ENCODE measurements at regions not wholly inside any gene's neighbourhood (a gene's known extent, or its start where the extent isn't known, plus 50 kb on each side); places are given as distances from the start of the nearest gene placed in this dataset.

DNA sequence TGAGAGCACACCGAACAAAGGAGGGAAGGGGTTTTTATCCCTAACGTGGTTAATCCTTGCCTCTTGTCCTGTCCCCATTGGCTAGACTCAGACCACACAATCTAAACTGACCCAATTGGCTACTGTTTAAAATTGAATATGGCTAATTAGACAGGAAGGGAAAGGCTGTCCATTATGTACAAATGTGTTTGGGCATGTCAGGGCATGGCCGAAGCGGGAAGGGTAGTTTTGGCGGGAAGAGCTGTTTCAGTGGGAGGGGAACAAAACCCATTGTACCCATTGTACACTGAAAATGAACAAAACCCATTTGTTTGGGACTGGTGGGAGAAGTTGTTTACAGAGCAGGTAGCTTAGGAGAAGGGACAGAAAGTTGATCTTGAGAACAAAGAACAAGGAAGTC, 330.9 kb upstream of the POU1F1 start:
- WGBS, result 76% methylated on average over 5 of the region's 5 CpGs
- Histone ChIP-seq H3K36me3 (ENCODE audit: control insufficient read depth in 4 of 4, insufficient read depth in 3 of 4, low read depth in 1 of 4, low read length in 3 of 4) (no peaks in the 10 kb centered on the region), H3K9me3 (ENCODE audit: control insufficient read depth in 4 of 4, low read length in 3 of 4) (peaks cover 0 to 7% (median 3%) of the 10 kb centered on the region in 4 donors), H3K27ac (ENCODE audit: low read depth in 1 of 2, low read length in 2 of 2) (no peak overlapping the region), H3K27me3 (ENCODE audit: control insufficient read depth in 4 of 4, insufficient read depth in 4 of 4, low read length in 3 of 4) (no peaks in the 10 kb centered on the region), H3K4me1 (ENCODE audit: control insufficient read depth in 4 of 4, insufficient read depth in 4 of 4, low read length in 3 of 4) (no peaks in the 10 kb centered on the region), H3K9ac (ENCODE audit: low read depth in 1 of 2, low read length in 2 of 2) (no peak overlapping the region), H3K4me3 (ENCODE audit: low read depth in 1 of 3, low read length in 3 of 3) (no peak overlapping the region)
- TF ChIP-seq SP1 (IDR thresholded peaks at IDR 0.05) (no peak), RXRA (IDR thresholded peaks at IDR 0.05) (no peak)
- no peak for DNase-seq (ENCODE audit: low spot score)

DNA sequence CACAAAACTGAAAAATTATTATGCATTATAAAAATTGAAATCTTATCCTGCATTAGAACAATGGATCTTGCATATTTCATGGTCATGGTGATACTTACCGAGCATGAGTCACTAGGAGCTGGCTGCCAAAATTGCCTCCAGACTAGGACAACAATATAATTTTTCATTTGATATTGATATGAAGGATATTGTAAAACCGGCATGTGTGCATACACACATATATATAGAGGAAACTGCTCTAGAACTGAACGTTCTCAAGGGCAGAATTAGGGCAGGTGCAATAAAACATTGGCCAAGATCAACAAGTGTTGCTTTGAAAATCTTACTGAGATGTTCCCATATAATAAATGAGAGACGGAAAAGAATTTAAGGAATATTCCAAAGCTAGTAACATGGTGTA, 319.4 kb upstream of the POU1F1 start:
- 61% methylated on average over 4 of the region's 4 CpGs for WGBS
- no peak overlapping the region for H3K4me3 ChIP-seq (ENCODE audit: low read depth in 1 of 3, low read length in 3 of 3)
- H3K36me3 ChIP-seq (ENCODE audit: control insufficient read depth in 4 of 4, insufficient read depth in 3 of 4, low read depth in 1 of 4, low read length in 3 of 4), result no peaks in the 10 kb centered on the region
- no peak overlapping the region for H3K27ac ChIP-seq (ENCODE audit: low read depth in 1 of 2, low read length in 2 of 2)
- H3K9ac ChIP-seq (ENCODE audit: low read depth in 1 of 2, low read length in 2 of 2), result no peak overlapping the region
- no peaks in the 10 kb centered on the region for H3K4me1 ChIP-seq (ENCODE audit: control insufficient read depth in 4 of 4, insufficient read depth in 4 of 4, low read length in 3 of 4)
- H3K9me3 ChIP-seq (ENCODE audit: control insufficient read depth in 4 of 4, low read length in 3 of 4), result peaks cover 0 to 4% (median 0%) of the 10 kb centered on the region in 4 donors
- DNase-seq (ENCODE audit: low spot score), result no peak
- H3K27me3 ChIP-seq (ENCODE audit: control insufficient read depth in 4 of 4, insufficient read depth in 4 of 4, low read length in 3 of 4), result no peaks in the 10 kb centered on the region
- TF ChIP-seq, protein P1, sequence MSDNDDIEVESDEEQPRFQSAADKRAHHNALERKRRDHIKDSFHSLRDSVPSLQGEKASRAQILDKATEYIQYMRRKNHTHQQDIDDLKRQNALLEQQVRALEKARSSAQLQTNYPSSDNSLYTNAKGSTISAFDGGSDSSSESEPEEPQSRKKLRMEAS (IDR thresholded peaks at IDR 0.05), result no peak
- TF ChIP-seq EGR1 (IDR thresholded peaks at IDR 0.05; ENCODE audit: low read depth in 2 of 2), result no peak
- no peak for TF ChIP-seq FOXA2 (IDR thresholded peaks at IDR 0.05)
- TF ChIP-seq, protein P2, sequence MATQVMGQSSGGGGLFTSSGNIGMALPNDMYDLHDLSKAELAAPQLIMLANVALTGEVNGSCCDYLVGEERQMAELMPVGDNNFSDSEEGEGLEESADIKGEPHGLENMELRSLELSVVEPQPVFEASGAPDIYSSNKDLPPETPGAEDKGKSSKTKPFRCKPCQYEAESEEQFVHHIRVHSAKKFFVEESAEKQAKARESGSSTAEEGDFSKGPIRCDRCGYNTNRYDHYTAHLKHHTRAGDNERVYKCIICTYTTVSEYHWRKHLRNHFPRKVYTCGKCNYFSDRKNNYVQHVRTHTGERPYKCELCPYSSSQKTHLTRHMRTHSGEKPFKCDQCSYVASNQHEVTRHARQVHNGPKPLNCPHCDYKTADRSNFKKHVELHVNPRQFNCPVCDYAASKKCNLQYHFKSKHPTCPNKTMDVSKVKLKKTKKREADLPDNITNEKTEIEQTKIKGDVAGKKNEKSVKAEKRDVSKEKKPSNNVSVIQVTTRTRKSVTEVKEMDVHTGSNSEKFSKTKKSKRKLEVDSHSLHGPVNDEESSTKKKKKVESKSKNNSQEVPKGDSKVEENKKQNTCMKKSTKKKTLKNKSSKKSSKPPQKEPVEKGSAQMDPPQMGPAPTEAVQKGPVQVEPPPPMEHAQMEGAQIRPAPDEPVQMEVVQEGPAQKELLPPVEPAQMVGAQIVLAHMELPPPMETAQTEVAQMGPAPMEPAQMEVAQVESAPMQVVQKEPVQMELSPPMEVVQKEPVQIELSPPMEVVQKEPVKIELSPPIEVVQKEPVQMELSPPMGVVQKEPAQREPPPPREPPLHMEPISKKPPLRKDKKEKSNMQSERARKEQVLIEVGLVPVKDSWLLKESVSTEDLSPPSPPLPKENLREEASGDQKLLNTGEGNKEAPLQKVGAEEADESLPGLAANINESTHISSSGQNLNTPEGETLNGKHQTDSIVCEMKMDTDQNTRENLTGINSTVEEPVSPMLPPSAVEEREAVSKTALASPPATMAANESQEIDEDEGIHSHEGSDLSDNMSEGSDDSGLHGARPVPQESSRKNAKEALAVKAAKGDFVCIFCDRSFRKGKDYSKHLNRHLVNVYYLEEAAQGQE (IDR thresholded peaks at IDR 0.05), result no peak

DNA sequence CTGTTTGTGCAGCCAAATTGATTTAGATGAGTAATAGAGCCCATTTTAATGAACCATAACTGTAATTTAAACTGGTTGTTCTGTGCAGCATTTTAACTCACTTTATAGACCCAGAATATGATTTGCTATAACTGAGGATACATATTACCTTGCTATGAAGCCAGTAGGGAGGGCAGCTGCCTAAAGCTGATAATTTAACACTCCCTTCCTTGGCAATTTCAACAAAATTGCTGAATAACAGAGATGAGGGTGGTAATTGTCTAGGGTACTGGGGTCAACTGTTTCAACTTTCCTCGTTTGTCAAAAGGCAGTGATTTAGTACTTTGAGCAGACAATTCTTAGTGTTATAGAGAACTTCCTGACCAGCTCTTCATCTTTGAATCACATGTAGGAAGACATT, 304.9 kb upstream of the POU1F1 start:
- Histone ChIP-seq H3K36me3 (ENCODE audit: control insufficient read depth in 4 of 4, insufficient read depth in 3 of 4, low read depth in 1 of 4, low read length in 3 of 4) (no peaks in the 10 kb centered on the region), H3K9me3 (ENCODE audit: control insufficient read depth in 4 of 4, low read length in 3 of 4) (no peaks in the 10 kb centered on the region), H3K27ac (ENCODE audit: low read depth in 1 of 2, low read length in 2 of 2) (no peak overlapping the region), H3K9ac (ENCODE audit: low read depth in 1 of 2, low read length in 2 of 2) (no peak overlapping the region), H3K27me3 (ENCODE audit: control insufficient read depth in 4 of 4, insufficient read depth in 4 of 4, low read length in 3 of 4) (no peaks in the 10 kb centered on the region), H3K4me1 (ENCODE audit: control insufficient read depth in 4 of 4, insufficient read depth in 4 of 4, low read length in 3 of 4) (no peaks in the 10 kb centered on the region), H3K4me3 (ENCODE audit: low read depth in 1 of 3, low read length in 3 of 3) (no peak overlapping the region)
- TF ChIP-seq SP1 (IDR thresholded peaks at IDR 0.05), result no peak
- TF ChIP-seq, protein P2 (IDR thresholded peaks at IDR 0.05), result no peak
- TF ChIP-seq, protein P3, sequence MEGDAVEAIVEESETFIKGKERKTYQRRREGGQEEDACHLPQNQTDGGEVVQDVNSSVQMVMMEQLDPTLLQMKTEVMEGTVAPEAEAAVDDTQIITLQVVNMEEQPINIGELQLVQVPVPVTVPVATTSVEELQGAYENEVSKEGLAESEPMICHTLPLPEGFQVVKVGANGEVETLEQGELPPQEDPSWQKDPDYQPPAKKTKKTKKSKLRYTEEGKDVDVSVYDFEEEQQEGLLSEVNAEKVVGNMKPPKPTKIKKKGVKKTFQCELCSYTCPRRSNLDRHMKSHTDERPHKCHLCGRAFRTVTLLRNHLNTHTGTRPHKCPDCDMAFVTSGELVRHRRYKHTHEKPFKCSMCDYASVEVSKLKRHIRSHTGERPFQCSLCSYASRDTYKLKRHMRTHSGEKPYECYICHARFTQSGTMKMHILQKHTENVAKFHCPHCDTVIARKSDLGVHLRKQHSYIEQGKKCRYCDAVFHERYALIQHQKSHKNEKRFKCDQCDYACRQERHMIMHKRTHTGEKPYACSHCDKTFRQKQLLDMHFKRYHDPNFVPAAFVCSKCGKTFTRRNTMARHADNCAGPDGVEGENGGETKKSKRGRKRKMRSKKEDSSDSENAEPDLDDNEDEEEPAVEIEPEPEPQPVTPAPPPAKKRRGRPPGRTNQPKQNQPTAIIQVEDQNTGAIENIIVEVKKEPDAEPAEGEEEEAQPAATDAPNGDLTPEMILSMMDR (IDR thresholded peaks at IDR 0.05; ENCODE audit: low read depth, low read length, missing input control), result no peak
- no peak for TF ChIP-seq EGR1 (IDR thresholded peaks at IDR 0.05; ENCODE audit: low read depth in 2 of 2)
- TF ChIP-seq JUND (IDR thresholded peaks at IDR 0.05), result no peak
- TF ChIP-seq YY1 (IDR thresholded peaks at IDR 0.05), result no peak
- no peak for TF ChIP-seq HNF4A (conservative IDR thresholded peaks at IDR 0.05)
- no peak for TF ChIP-seq NR2F2 (IDR thresholded peaks at IDR 0.05)
- TF ChIP-seq, protein P4, sequence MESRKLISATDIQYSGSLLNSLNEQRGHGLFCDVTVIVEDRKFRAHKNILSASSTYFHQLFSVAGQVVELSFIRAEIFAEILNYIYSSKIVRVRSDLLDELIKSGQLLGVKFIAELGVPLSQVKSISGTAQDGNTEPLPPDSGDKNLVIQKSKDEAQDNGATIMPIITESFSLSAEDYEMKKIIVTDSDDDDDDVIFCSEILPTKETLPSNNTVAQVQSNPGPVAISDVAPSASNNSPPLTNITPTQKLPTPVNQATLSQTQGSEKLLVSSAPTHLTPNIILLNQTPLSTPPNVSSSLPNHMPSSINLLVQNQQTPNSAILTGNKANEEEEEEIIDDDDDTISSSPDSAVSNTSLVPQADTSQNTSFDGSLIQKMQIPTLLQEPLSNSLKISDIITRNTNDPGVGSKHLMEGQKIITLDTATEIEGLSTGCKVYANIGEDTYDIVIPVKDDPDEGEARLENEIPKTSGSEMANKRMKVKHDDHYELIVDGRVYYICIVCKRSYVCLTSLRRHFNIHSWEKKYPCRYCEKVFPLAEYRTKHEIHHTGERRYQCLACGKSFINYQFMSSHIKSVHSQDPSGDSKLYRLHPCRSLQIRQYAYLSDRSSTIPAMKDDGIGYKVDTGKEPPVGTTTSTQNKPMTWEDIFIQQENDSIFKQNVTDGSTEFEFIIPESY (IDR thresholded peaks at IDR 0.05), result no peak
- no peak for TF ChIP-seq FOXA1 (IDR thresholded peaks at IDR 0.05)
- TF ChIP-seq, protein P1 (IDR thresholded peaks at IDR 0.05), result no peak
- TF ChIP-seq TAF1 (conservative IDR thresholded peaks at IDR 0.05), result no peak
- DNase-seq (ENCODE audit: low spot score), result no peak
- WGBS, result 42% methylated on average over 1 of the region's 1 CpG

All from liver (tissue), 8 donors.